Stimulated activated CD4-positive, alpha-beta T cell treated with anti-CD3 and anti-CD28 coated beads, TNF-alpha, amount 100 ng/mL, for 48 hours (primary cell): ENCODE measurements at regions not wholly inside any gene's neighbourhood (a gene's known extent, or its start where the extent isn't known, plus 50 kb on each side); places are given as distances from the start of the nearest gene placed in this dataset.

Experiments
- DNase-seq, 3 donors: peaks; one replicate each; pipeline ENCODE4 v3.0.0-alpha.2; 2020; ENCODE audit warnings: low read depth in 3 of 3

- no peak for DNase-seq
Observed at GRCh38 chr15:45743426-45744235, 108.8 kb downstream of the SQOR start.

GRCh38 chr15:45744236-45744589, 109.4 kb downstream of the SQOR start:
- no peak for DNase-seq

DNA sequence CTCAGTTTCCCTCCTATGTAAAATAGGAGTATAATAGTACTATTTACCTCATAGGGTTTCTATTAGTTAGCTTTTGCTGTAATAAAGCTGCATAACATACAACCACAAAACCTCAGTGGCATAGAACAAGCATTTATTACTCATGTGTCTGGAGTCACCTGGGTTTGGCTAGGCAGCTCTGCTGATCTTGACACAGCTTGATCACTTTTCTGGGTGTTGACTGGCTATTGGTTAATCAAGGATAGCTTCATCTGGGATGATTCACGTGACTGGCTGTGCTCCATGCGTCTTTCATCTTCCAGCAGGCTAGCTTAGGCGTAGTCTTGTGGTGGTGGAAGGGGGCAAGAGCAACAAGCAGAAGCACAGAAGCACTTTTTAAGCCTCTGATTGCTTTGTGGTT, 112.6 kb downstream of the SQOR start:
- DNase-seq, result no peak

DNA sequence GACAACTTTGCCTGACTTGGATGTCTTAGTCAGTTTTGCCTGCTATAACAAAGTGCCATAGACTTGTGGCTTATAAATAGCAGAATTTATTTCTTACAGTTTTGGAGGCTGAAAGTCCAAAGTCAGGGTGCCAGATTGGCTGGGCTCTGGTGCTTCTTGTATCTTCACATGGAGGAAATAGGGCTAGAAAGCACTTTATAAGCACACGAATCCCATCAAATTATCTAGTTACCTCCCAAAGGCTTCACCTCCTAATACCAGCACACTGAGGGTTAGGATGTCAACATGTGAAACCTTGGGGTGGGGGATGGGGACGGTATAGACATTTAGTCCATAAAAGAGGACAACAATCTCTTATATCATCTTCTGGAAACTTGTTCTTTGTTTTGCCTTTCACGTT, 116.8 kb downstream of the SQOR start:
- no peak for DNase-seq

- DNase-seq, result no peak
Observed at GRCh38 chr15:45759936-45760335, 125.1 kb downstream of the SQOR start.

- DNase-seq, result no peak
Observed at GRCh38 chr15:45762726-45763125, 127.9 kb downstream of the SQOR start.

DNA sequence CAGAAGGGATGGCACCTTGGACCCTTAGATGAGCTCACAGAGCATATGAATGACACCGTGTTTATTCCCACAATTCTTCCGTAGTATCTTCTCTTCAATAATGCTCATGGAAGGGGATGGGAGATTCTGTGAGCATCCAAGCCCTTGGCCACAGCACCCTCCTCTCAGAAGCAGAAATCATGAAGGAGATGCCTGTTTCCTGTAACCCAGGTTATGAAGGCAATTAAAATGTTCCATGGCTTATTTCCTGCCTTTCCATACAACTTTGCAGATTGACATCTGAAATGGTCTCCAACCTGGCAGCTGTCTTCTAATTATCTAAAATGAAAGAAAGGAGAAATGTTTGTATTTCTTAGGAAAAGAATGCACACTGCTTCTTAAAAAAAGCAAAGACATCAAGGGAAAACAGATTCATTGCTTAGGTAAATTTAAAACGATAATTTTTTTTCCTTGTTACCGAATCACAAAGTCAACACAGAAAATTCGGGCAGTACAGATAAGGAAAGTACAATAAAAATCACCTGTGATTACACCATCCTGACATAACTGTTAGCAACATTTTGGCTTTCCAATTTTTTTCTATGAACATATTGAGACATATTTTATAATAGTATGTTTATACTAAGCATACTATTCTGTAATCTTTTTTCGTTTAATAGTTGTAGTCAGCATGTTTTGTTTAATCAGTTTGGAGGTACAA, 128.5 kb downstream of the SQOR start:
- DNase-seq, result no peak

- DNase-seq, result no peak
Observed at GRCh38 chr15:45773149-45773548, 138.3 kb downstream of the SQOR start.

DNA sequence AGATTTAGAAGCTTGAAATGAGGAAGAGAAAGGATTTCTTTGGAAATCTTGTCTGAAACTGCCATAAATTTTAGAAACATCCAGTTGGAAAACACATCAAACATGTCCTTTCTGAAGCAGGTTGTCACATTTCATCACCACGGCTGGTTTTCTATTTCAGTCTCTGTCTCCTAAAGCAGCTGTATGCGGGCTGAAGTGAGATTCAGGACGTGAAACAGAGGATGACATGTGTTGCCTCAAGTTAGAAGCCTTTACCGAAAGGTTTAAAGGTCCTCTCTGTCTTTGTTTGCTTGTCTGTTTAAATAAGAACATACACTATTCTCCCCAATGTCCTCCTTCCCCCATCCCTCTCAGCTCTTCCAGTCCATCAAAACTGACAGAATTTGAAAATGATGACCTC, 141.9 kb downstream of the SQOR start:
- no peak for DNase-seq

DNA sequence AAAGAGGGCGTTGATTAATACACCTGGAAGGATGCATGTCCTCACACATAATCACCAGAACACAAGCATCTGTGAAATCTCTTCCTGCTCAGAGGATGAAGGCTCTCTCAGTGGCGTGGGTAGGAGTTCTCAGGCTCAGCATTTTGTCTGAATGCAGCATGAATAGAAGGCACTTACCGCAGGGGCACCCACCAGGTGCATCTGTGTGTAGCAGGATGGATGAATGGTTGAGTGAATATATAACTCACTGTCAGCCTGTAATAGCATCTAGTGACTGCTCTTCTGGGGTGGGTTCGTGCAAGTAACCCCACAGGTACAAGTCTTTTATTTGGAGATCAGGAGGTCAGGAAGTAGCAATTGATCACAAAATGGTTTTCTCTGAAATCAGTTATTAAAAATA, 143.0 kb downstream of the SQOR start:
- no peak for DNase-seq

- DNase-seq, result no peak
Observed at GRCh38 chr15:45780352-45780751, 145.5 kb downstream of the SQOR start.

DNA sequence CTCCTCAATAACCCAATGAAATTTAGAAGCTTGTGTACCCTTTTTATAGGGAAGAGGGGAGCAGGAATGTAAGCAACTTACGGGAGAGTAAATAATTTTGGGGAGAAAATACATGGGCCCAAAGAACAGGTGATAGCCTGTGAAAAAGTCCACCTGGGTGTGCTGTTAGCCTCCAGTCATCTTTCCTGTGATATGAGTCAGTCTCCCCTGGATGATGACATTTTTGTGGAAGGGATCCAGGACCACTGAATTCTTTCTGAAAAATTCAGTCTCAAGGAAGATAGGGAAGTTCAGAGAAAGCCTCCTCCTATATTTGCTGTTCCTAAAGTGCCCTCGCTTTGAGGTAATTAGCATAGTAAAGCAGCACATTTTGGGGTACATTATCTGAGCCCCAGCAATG, 149.8 kb downstream of the SQOR start:
- DNase-seq, result no peak

DNA sequence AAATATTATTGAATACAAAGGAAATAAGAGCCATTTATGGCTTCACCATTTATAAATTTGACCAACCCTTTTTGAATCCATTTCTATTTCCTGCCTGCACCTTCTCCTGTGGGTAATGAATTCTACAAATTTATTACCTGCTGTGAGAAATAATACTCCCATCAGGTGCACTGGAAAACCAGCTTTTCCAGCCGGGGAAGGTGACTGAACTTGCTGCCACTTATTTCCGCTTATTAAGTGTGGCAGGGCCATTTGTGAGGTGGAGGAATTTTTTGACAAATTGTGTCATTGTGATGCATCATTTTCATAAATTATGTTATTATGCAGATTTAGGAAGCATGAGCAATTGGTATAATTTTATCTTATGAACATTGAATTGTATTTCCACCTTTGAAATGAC, 151.1 kb downstream of the SQOR start:
- no peak for DNase-seq

- peak in 1 of 3 donors; percentile 4 for DNase-seq
Observed at GRCh38 chr15:45790325-45790943, 155.6 kb downstream of the SQOR start.

DNA sequence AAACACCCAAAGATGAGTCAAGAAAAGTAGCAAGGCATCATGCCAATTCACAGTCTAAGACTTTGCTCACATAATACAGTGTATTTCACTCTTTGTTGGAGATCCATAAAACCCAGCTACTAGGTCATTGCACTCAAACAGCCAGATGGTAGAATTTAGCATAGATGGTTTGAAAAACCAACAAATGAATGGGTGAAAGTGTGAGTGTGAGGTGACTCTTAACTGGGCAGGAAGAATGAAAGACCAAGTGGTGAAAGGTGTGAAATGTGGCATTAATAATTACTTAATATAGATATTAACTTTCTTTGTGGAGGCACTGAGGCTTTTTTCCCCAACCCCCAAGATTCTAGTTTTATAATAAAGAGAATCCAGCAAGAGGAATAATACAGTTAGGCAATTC, 159.5 kb downstream of the SQOR start:
- no peak for DNase-seq

DNA sequence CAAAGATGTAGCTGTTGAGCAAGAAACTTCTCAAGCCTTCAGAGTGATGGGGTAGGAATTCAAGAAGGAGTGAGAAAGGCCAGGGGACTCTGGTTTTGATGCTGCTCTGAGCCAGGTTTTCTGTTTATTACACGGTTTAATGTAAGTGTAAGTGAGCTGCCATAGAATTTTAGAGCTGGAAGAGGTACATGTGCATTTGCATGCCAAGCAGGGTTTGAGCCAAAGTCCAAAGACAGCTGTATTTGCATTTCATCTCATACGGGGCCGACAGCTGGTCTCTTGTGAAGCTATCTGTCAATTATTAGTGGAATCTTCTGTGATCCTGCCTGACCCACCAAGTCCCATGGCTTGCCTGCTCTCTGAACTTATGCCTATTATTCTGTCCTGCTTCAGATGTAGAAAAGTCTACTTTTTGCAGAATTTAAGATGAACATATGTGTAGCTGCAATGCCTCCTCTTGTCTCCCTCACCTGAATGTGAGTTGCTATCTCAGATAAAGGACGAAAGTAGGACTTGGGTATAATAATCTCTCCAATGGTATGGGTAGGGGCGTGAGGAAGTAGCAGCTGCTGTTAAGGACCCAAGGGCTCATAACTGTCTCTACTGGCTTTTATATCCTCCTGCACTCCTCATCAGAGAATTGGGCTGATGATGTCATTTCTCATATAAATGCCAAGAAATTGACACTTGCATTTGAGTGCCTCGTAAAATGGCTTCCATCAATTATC, 160.0 kb downstream of the SQOR start:
- DNase-seq, result no peak

- peak in 1 of 3 donors; percentile 2 for DNase-seq
Observed at GRCh38 chr15:45795440-45796069, 160.7 kb downstream of the SQOR start.

- DNase-seq, result no peak
Observed at GRCh38 chr15:45796433-45796832, 161.6 kb downstream of the SQOR start.

GRCh38 chr15:45799508-45799907, 164.7 kb downstream of the SQOR start:
- DNase-seq, result no peak

- DNase-seq, result no peak
Observed at GRCh38 chr15:45801543-45801942, 166.7 kb downstream of the SQOR start.

GRCh38 chr15:45802140-45802539, 167.3 kb downstream of the SQOR start:
- DNase-seq, result no peak

DNA sequence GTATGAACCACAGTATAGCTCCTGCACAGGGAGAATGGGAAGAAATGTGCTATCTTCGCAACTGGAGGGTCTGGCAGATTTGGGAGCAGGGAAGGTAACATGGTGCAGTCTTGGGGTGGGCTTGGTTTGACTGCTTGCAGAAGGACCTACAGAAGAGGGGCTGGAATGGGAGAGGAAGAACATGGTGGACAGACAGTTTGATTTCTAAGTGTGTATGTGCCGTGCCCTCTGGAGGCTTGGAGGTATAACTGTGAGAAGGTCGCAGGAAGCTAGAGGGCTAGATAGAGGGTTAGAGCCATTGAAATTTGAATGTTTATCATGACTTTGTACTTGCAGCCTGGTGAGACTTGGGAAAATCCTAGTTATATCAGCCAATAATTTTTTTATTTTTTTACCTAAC, 169.2 kb downstream of the SQOR start:
- no peak for DNase-seq
